ENCODE measurements at regions not wholly inside any gene's neighbourhood (a gene's known extent, or its start where the extent isn't known, plus 50 kb on each side); places are given as distances from the start of the nearest gene placed in this dataset.
"Not testable (repeated sequence)": the region's sequence is repeated elsewhere in the genome, so short reads cannot be mapped to it uniquely, and the experiment has no call there.

GRCh38 chr14:53216955-53217315 lies 63.8 kb upstream of the DDHD1 start:
- TF ChIP-seq POLR2A, POLR2AphosphoS5, SPI1, TAF1 (IDR thresholded peaks at IDR 0.05; ENCODE audit: low read depth, low read length): not testable (repeated sequence)
